Right kidney (tissue), 1 donor: ENCODE measurements at regions not wholly inside any gene's neighbourhood (a gene's known extent, or its start where the extent isn't known, plus 50 kb on each side); places are given as distances from the start of the nearest gene placed in this dataset.

ENCODE experiments used
- DNase-seq: peaks from one replicate; pipeline ENCODE4 v3.0.0-alpha.2; 2016

DNA sequence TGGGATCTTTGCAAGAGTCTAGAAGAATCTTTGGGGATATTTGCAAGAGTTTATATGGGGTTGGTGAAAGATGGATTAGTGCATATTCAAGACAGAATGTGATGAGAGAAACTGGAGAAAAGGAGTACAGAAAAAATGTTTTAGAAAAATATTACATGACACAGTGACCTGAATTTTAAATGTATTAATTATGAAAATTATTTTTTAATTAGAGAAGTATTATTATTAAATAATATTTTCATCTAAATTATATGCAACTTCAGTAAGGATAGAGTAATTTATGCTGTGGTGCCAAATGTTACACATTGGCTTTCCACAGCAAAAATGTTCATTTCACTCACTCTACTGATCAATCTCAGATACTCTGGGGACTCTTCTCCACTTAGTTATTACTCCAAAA, 1442.8 kb upstream of the SLC39A10 start:
- no peak for DNase-seq

DNA sequence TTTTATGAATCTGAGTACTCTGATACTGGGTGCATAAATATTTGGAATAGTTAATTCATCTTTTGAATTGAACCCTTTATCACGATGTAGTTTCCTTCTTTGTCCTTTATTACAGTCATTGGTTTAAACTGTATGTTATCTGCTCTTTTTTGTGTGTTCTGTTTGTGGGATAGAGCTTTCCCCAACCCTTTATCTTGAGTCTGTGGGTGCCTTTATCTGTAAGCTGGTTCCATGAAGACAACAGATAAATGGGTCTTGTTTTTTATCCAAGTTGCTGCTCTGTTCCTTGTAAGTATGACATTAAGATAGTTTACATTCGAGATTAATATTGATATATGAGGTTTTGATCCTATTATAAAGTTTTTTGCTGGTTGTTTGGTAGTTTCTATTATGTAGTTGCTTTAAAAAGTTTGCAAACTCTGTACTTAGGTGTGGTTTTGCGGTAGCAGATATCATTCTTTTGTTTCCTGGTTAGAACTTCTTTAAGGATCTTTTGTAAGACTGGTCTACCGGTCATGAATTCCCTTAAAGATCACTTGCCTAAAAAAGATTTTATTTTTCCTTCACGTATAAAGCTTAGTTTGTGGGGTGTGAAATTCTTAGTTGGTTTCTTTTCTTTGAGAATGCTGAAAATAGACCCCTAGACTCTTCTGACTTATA, 1451.3 kb upstream of the SLC39A10 start:
- no peak for DNase-seq

DNA sequence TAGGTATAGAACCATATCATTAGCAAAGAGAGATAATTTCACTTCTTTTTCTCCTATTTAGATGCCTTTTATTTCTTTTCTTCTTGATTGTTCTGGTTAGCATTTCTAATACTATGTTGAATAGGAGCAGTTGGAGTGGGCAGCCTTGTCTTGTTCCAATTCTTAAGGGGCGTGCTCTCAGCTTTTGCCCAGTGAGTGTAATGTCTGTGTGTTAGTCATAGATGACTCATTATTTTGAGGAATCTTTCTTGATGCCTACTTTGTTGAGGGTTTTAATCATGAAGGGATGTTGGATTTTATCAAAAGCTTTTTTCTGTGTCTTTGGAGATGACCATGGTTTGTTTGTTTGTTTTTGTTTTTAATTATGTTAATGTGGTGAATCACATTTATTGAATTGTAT, 1453.1 kb upstream of the SLC39A10 start:
- no peak for DNase-seq

DNA sequence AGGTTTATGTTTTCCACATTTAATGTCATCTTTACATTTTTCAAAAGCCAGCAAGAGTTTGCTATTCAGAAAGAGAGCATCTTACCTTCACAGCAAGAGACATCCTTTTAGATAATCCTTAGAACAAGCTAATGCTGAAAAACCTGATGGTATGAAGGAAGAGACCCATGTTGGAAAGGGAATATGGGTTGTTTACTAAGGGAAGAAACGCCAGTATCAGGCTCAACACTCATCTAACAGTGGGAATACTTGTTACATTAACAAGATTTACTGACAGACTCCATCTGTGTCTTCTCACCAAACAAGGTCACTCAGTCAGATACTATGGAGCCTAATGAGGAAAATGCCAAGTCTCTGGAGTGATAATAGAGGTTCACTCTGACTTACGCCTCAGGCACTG, 1474.1 kb upstream of the SLC39A10 start:
- DNase-seq = no peak

DNA sequence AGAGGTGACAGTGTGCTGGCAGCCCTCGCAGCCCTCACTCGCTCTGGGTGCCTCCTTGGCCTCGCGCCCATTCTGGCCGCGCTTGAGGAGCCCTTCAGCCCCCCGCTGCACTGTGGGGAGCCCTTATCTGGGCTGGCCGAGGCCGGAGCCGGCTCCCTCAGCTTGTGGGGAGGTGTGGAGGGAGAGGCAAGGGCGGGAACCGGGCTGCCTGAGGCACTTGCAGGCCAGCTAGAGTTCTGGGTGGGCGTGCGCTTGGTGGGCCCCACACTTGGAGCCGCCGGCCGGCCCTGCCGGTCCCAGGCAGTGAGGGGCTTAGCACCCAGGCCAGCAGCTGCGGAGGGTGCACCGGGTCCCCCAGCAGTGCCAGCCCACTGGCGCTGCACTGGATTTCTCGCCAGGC, 1480.9 kb upstream of the SLC39A10 start:
- no peak for DNase-seq

DNA sequence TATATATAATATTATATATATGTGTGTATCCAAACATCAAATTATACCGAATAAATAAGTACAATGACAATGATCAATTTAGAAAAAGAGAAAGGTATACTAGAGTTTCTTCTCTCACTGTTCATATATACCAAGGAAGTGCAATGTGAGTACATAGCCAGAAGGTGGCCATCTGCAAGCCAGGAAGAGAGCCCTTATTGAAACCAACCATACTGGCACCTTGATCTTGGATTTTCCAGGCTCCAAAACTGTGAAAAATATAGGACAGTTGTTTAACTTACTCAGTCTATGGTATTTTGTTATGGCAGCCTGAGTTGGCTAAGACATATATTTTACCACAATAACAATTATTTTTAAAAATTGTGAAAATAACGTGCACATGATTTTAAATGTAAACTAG, 1490.2 kb upstream of the SLC39A10 start:
- DNase-seq = no peak

DNA sequence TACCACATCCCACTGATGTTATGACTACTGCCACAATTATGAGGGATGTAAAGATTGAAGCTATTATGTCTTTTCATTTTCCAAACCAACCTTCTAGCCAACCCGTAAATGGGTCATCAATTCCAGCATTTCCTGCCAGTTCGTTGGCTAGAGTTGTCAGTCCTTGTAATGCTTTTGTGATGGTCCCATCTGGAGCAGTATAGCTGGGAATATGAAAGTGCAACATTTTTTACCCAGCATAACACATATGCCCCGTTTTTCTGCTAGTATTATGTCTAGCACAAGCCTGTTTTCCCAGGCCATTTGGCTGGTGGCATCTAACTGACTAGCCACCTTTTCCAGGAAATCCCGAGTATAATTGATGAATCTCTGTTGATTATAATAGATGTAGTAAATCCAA, 1501.6 kb upstream of the SLC39A10 start:
- DNase-seq = no peak

DNA sequence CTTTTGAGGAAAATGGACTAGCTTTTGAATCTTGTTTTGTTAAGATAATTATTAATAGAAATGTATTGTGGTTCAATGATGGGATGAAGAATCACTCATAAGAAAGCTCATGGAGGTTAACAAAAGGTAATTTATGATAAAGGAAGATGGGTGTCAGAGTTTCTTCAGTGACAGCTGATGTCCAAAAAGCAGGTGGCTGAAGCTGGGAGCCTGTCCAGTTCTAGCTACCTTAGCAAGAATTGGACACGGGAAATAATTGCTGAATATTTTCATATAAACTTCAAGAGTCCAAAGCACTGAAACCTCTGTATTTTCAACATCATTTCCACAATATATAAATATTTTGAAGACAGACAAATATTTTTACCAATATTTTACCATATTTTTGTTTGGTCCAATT, 1505.8 kb upstream of the SLC39A10 start:
- no peak for DNase-seq

DNA sequence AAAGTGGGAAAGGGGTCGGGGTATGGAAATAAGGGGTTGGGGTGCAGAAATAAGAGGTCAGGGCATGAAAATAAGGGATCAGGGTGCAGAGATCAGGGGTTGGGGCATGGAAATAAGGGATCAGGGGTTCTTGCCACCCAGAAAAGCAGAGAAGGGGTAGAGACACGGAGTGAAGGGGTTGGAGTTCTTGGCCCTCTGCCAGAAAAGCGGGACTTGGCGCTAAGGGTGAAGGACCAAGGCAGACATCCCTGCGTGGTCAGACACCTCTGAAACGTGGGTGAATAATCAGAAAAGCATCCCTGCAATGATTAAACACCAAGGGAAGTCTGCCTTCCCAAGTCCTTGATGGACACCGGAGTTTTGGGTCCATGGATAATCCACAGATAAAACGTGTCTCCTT, 1521.6 kb upstream of the SLC39A10 start:
- no peak for DNase-seq

DNA sequence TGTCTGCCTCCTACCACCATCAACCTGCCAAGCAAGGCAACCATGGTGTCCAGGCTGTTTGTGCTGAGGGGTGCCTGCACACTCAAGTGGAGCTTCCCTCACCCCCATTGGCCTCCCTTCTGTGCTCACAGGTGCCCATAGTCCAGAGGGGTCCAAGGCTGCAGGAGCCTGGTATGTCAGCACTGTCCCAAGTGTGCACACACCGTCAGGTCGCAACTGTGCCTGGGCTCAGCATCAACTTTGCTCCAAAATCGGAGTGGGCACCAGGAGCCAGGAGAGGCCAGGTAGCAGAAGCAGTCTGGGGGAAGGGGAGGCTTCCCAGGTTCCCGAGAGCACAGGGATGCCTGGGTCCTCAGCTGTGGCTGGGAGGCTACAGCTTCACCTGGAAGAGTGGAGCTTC, 1528.2 kb upstream of the SLC39A10 start:
- no peak for DNase-seq

DNA sequence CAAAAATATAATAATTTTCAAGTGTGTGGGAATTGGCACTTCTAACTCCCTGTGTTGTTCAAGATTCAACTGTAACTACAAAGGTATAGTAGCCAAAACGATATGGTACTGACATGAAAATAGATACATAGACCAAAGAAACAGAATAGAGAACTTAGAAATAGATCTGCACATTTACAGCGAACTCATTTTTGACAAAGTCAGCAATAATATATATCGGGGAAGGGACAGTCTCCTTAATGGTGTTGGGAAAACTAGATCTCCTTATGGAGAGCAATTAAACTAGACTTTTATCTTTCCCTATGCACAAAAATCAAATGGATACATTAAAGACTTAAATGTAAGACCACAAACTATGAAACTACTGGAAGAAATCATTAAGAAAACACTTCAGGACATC, 1530.6 kb upstream of the SLC39A10 start:
- DNase-seq = no peak

DNA sequence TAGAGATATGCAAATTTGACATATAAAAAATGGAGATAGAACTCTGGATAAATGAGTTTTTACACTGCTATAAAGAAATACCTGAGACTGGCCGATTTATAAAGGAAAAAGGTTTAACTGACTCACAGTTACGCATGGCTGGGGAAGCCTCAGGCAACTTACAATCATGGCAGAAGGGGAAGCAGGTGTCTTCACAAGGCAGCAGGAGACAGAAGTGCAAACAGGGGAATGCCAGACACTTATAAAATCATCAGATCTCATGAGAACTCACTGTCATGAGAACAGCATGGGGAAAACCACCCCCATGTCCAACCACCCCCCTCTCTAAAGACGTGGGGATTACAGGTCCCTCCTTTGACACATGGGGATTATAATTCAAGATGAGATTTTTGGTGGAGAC, 1540.2 kb upstream of the SLC39A10 start:
- DNase-seq = no peak

DNA sequence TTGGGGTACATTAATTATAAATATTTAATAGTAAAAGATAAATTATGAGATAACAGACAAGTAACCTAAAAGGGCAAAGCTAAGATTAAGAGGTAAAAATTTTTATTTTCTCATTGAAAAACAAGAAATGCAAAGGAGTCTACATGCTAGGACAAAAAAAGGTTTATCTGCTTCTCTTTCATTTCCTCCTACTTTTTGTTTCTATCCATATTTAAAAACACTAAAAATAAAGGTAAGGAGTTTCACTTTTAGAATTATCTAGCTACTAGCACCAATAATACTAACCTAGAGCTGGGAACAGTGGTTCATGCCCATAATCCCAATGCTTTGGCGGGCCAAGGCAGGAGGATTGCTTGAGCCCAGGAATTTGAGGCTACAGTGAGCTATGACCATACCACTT, 1551.7 kb upstream of the SLC39A10 start:
- DNase-seq = no peak

DNA sequence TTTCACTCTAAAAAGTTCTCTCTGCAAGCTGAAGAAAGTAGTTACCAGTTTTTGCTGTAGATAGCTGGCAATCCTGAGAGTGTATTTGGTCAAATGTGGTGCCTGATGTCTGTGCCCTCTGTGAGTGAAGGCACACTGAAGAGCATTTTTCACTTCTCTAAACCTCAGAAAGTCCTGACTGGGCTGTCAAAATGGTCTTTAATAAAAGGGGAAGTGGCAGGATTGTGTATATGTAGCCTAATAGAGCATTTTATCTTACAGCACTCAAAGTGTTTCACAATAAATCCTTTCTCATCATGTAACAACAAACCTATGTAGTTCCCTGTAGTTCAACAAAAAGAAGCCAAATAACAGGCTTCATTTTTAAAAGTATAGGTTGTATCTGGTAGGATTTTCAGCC, 1552.3 kb upstream of the SLC39A10 start:
- no peak for DNase-seq

DNA sequence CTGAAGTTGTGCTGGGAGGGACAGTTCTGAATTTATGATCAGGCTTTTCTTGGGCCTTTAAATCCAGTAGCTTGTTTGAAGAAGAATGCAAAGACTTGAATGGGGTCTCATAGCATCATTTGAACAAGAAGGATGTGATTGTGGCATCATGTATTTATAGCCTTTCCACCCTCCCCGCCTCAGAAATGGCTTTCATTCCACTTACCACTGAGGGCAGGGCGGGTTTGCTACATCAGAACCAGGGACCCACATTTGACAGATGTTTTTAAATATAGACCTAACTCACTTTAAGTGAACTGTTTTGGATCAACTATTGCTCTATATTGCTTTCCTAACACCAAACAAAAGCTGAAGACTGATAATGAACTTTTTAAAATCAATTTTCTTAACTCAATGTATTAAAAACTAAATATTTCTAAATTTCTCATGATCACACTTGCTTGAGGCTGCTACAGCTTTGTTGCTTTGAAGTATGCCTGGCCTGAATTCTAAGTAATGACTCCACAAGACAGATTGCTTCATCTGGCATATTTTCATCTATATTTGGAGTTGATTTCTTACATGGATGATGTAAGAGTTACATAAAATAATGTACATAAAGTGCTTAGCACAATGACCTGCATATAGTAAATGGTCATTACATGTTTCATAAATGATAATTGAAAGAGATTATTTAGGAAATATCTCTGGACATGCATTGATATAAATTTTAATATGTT, 1552.9 kb upstream of the SLC39A10 start:
- no peak for DNase-seq

DNA sequence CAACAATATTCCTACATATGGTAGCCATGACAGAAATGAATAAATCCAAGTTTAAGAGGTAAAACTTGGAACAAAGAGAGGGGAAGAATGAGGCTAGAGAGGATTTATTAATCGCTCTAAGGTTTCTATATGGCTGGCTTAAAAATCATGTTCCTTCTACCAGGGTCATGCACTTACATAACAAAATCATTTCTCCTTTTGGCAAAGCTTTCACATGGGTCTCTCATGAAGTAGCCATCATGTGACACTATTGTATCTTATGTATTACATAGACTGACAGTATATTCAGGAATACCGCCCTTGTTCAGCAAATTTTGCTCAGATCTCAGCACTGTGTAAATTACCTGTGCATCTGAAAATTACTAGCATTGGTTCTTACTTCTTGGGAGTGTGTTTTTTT, 1554.5 kb upstream of the SLC39A10 start:
- DNase-seq = no peak

DNA sequence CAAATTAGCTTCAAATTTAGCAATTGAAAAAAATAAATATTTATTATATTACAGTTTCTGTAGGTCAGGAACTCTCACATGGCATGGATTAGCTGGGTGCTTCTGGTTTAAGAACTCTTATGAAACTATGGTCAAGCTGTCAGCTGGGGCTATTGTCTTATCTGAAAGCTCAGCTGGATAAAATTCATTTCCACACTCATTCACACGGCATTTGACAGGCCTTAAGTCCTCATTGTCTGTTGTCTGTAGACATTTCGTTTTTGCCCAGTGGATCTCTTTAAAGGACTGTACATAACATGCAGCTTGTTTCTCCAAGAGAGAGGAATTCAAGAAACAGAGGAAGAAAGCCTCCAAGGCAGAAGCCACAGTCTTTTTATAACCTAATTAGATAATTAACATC, 1556.8 kb upstream of the SLC39A10 start:
- DNase-seq = no peak

DNA sequence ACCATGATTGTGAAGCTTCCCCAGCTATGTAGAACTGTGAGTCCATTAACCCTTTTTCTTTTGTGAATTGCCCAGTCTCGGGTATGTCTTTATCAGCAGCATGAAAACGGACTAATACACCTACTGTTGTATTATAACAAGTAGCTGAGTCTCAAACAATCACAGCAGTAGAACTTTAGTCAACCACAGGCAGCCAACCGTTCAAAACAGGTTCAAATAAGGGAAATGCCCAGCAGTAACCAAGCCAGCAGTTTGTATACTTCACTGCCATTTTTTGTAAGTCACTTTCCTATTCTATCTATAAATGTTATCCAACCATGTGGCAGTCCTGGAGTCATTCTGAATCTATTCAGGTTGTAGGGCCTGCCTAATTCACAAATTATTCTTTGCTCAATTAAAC, 1560.6 kb upstream of the SLC39A10 start:
- no peak for DNase-seq

DNA sequence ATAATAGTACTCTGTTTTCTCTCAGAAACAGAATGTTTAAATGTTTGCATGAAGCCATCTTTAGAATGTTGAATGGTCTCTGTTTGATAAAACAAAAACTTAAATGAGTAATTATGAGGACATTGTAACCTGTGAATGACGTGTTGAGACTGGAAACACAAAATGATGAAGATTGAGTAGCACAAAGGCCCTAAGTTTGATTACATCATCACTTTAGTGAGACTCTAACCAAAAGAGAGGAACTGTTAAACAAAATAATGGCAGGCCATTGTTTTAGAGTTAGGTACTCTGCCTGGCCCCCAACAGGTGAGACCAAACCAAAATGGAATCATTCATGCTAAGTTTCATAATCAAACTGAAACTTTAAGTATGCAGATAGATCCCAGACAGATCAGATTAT, 1561.7 kb upstream of the SLC39A10 start:
- no peak for DNase-seq

DNA sequence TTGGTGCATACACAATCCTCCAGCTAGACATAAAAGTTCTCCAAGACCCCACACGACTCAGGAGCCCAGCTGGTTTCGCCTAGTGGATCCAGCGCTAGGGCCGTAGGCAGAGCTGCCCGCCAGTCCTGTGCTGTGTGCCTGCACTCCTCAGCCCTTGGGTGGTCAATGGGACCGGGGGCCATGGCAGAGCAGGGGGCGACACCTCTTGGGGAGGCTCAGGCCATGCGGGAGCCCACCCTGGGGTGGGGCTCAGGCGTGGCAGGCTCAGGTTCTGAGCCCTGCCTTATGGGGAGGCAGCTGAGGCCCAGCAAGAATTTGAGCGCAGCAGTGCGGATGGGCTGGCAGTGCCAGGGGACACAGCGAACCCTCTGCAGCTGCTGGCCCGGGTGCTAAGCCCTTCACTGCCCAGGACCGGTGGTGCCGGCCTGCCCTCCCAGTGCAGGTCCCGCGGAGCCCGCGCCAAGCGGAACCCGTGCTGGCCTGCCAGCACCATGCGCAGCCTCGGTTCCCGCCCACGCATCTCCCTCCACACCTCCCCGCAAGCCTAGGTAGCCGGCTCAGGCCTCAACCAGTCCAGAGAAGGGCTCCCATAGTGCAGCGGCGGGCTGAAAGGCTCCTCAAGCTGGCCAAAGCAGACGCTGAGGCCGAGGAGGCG, 1566.6 kb upstream of the SLC39A10 start:
- no peak for DNase-seq

DNA sequence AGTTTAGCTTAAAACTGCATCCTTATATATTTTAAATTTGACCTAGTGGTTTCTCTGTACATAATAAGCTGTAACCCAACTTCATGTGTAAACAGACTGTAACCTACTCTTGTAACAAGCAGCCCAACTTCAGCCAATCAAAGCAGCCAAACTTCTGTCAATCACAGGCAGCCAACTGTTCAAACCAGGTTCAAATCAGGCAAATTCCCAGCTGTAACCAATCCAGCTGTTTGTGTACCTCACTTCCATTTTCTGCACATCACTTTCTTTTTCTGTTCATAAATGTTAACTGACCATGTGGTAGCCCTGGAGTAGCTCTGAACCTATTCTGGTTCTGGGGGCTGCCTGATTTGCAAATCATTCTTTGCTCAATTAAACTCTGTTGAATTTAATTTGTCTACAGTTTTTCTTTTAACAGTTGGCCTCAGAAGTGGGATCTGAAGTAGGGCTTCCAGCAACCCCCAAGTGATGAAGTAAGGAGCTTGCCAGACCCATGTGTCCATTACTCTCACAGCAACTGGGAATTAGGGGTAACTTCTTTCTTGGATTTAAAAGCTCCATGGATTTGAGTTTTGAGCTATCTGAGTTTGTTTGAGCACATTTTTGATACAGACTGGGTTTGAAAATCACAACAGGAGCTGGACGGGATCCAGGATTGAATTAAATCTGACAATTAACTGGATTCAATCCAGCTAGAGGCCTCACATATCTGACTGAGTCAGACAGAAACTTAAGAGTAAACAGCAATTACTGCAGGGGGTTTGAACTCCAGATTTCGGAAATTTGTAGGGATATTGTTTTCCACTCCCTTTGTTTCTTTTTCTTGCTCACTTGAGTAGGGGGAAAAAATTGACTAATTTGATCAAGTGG, 1569.7 kb upstream of the SLC39A10 start:
- no peak for DNase-seq

DNA sequence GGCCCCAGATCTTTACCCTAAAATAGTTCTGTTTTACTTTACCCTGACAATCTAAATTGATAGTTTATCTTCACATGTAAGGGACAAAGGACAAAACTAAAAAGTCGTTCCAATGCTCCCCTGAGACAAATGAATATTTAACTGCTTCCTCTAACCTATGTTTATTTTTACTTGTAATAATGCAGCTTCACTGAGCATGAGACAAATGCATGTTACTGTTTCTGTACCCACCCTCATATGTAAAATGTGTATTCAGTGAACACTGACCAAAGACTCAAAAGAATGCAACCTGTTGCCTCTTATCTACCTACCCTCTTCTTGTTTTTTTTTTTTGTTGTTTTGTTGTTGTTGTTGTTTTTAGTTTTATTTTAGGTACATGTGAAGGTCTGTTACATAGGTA, 1570.9 kb upstream of the SLC39A10 start:
- no peak for DNase-seq

DNA sequence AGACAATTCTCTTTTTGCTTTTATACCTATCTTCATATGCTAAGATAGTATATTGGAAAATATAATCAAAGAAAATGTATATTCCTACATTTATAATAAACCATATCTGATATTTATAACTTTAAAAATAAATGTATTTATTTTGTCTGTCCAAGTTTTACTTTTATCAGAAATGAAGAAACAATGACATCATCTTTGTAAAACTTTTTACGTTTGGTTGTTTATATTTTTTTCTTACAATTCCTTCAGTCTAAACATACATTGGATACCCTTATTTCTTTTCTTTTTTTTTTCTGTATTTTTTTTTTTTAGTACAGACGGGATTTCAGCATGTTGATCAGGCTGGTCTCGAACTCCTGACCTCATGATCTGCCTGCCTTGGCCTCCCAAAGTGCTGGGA, 1577.0 kb upstream of the SLC39A10 start:
- no peak for DNase-seq
